ENCODE measurements at regions not wholly inside any gene's neighbourhood (a gene's known extent, or its start where the extent isn't known, plus 50 kb on each side); places are given as distances from the start of the nearest gene placed in this dataset.

- TF ChIP-seq CTCF (conservative IDR thresholded peaks at IDR 0.05; ENCODE audit: low read depth in 2 of 2): no peak
- no peak for TF ChIP-seq JUNB (IDR thresholded peaks at IDR 0.05; ENCODE audit: unreplicated experiment)
- TF ChIP-seq EZH2 (IDR thresholded peaks at IDR 0.05; ENCODE audit: low read depth, unreplicated experiment): no peak
- TF ChIP-seq POLR2AphosphoS5 (IDR thresholded peaks at IDR 0.05; ENCODE audit: low read depth): no peak
- TF ChIP-seq ZNF114 (CRISPR knock-in tag; IDR thresholded peaks at IDR 0.05): no peak
- no peak for TF ChIP-seq REST (IDR thresholded peaks at IDR 0.05; ENCODE audit: unreplicated experiment)
- no peak for TF ChIP-seq ETS1 (IDR thresholded peaks at IDR 0.05)
Measured at GRCh38 chr2:10212827-10213226, 89.9 kb upstream of the HPCAL1 start.
